WTC11 (cell line): ENCODE measurements at regions not wholly inside any gene's neighbourhood (a gene's known extent, or its start where the extent isn't known, plus 50 kb on each side); places are given as distances from the start of the nearest gene placed in this dataset.

Experiments
- ATAC-seq: fragments of 200-7000 bp; cut with Tn5 transposase; 2 replicates; pipeline ENCODE4 v1.10.0; 2021; ENCODE audit warnings: mild to moderate bottlenecking, moderate library complexity
- CTCF ChIA-PET: fragments of 300-600 bp; sonication (Branson Sonifier 250); formaldehyde crosslinking; loops from one replicate; lab custom pipeline; 2021; ENCODE audit warnings: antibody characterized with exemption; lab: Charles Lee
- POLR2A ChIA-PET: fragments of 350-600 bp; sonication (Branson Sonifier 250); formaldehyde crosslinking; loops from one replicate; lab custom pipeline; 2021; ENCODE audit warnings: antibody characterized with exemption; lab: Charles Lee
- DNase-seq: peaks from one replicate; pipeline ENCODE4 v3.0.0; 2021; ENCODE audit warnings: low spot score
- H3K27ac Mint-ChIP-seq: 2 replicates; pipeline ENCODE4 v1.8.0; 2021; ENCODE audit warnings: mixed read lengths
- H3K27me3 Mint-ChIP-seq: 2 replicates; pipeline ENCODE4 v1.8.0; 2021; ENCODE audit warnings: low read depth, mild to moderate bottlenecking, moderate library complexity, mixed read lengths
- H3K36me3 Mint-ChIP-seq: 2 replicates; pipeline ENCODE4 v1.8.0; 2021; ENCODE audit warnings: mixed read lengths
- H3K4me1 Mint-ChIP-seq: 2 replicates; pipeline ENCODE4 v1.8.0; 2022; ENCODE audit warnings: mixed read lengths
- H3K4me3 Mint-ChIP-seq: 2 replicates; pipeline ENCODE4 v1.8.0; 2021; ENCODE audit warnings: mild to moderate bottlenecking, moderate library complexity, mixed read lengths
- H3K9me3 Mint-ChIP-seq: 2 replicates; pipeline ENCODE4 v1.8.0; 2021; ENCODE audit warnings: mixed read lengths
- CREM ChIP-seq: sonication (generic); formaldehyde crosslinking; IDR thresholded peaks from 2 replicates; pipeline ENCODE4 v1.8.1; 2022; ENCODE audit warnings: mild to moderate bottlenecking, missing genetic modification reagents, moderate library complexity
- E2F1 ChIP-seq: sonication (generic); formaldehyde crosslinking; IDR thresholded peaks from 2 replicates; pipeline ENCODE4 v1.8.0; 2022; ENCODE audit warnings: mild to moderate bottlenecking, missing genetic modification reagents
- FOXJ3 ChIP-seq: sonication (generic); formaldehyde crosslinking; IDR thresholded peaks from 2 replicates; pipeline ENCODE4 v1.9.0; 2021; ENCODE audit warnings: missing genetic modification reagents, mild to moderate bottlenecking, borderline replicate concordance
- GRHL2 ChIP-seq: fragments of 250-450 bp; sonication (Bioruptor Pico); IDR thresholded peaks from 2 replicates; pipeline ENCODE4 v1.8.0; 2022; ENCODE audit warnings: mild to moderate bottlenecking, moderate library complexity; ENCODE audit not compliant: insufficient replicate concordance, severe bottlenecking
- JUN ChIP-seq: sonication (generic); formaldehyde crosslinking; IDR thresholded peaks from 2 replicates; pipeline ENCODE4 v1.8.0; 2023; ENCODE audit warnings: mild to moderate bottlenecking, missing genetic modification reagents
- MAX ChIP-seq: sonication (generic); formaldehyde crosslinking; IDR thresholded peaks from 2 replicates; pipeline ENCODE4 v1.8.0; 2022; ENCODE audit warnings: mild to moderate bottlenecking, missing genetic modification reagents
- NR3C1 ChIP-seq: sonication (generic); formaldehyde crosslinking; conservative IDR thresholded peaks from 2 replicates; pipeline ENCODE4 v1.8.1; 2023; ENCODE audit warnings: low read depth, mild to moderate bottlenecking, missing genetic modification reagents
- OVOL2 ChIP-seq: fragments of 250-450 bp; sonication (Bioruptor Pico); IDR thresholded peaks from 2 replicates; pipeline ENCODE4 v1.9.0; 2021; ENCODE audit warnings: mild to moderate bottlenecking, borderline replicate concordance
- PRDM15 ChIP-seq: sonication (generic); formaldehyde crosslinking; IDR thresholded peaks from 2 replicates; pipeline ENCODE4 v1.8.0; 2022; ENCODE audit warnings: missing genetic modification reagents
- RELA ChIP-seq: sonication (generic); formaldehyde crosslinking; IDR thresholded peaks from 2 replicates; pipeline ENCODE4 v1.8.1; 2022; ENCODE audit warnings: missing genetic modification reagents, mild to moderate bottlenecking, borderline replicate concordance
- SMAD3 ChIP-seq: sonication (generic); formaldehyde crosslinking; IDR thresholded peaks from 2 replicates; pipeline ENCODE4 v1.8.0; 2022; ENCODE audit warnings: missing genetic modification reagents, mild to moderate bottlenecking, borderline replicate concordance
- TEAD4 ChIP-seq: sonication (generic); formaldehyde crosslinking; IDR thresholded peaks from 2 replicates; pipeline ENCODE4 v1.8.0; 2022; ENCODE audit warnings: mild to moderate bottlenecking, missing genetic modification reagents
- ZNF232 ChIP-seq: sonication (generic); formaldehyde crosslinking; IDR thresholded peaks from 2 replicates; pipeline ENCODE4 v1.8.0; 2022; ENCODE audit warnings: mild to moderate bottlenecking, missing genetic modification reagents
- ZNF532 ChIP-seq: fragments of 250-450 bp; sonication (Bioruptor Pico); IDR thresholded peaks from 2 replicates; pipeline ENCODE4 v1.9.0; 2021; ENCODE audit warnings: mild to moderate bottlenecking, borderline replicate concordance
- TF ChIP-seq, protein P1 (sequence below): sonication (generic); formaldehyde crosslinking; conservative IDR thresholded peaks from 2 replicates; pipeline ENCODE4 v1.8.1; 2023; ENCODE audit warnings: mild to moderate bottlenecking, low read depth, missing genetic modification reagents, moderate library complexity
- TF ChIP-seq, protein P2 (sequence below): sonication (generic); formaldehyde crosslinking; IDR thresholded peaks from 2 replicates; pipeline ENCODE4 v1.8.0; 2022; ENCODE audit warnings: mild to moderate bottlenecking, missing genetic modification reagents

DNA sequence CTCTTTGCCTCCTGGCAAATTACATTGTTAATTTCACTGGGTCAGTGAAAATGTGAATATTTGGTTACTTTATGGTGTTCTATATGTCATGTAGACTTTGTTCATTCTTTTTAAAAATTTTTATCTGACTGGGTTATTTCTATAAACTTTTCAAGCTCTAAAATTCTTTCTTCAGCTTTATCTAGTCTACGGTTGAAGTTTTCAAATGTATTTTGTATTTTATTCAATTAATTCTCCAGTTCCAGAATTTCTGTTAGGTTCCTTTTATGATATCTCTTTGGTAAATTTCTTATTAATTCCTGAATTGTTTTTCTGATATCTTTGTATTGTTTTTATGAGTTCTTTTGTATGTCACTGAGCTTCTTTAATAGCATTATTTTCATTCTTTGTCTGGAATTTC is 228.1 kb downstream of the LPIN1 start:
- Mint-ChIP-seq H3K9me3 (peaks cover 39% of the 10 kb centered on the region), H3K36me3 (peaks cover 9% of the 10 kb centered on the region), H3K4me1 (peaks cover 18% of the 10 kb centered on the region), H3K27ac (no peak overlapping the region), H3K4me3 (no peak overlapping the region), H3K27me3 (no peaks in the 10 kb centered on the region)
- DNase-seq: no peak
- ChIA-PET POLR2A (no interaction called here), CTCF (no interaction called here)
- no peak for ATAC-seq
- TF ChIP-seq ZNF232: no peak
- TF ChIP-seq, protein P1, sequence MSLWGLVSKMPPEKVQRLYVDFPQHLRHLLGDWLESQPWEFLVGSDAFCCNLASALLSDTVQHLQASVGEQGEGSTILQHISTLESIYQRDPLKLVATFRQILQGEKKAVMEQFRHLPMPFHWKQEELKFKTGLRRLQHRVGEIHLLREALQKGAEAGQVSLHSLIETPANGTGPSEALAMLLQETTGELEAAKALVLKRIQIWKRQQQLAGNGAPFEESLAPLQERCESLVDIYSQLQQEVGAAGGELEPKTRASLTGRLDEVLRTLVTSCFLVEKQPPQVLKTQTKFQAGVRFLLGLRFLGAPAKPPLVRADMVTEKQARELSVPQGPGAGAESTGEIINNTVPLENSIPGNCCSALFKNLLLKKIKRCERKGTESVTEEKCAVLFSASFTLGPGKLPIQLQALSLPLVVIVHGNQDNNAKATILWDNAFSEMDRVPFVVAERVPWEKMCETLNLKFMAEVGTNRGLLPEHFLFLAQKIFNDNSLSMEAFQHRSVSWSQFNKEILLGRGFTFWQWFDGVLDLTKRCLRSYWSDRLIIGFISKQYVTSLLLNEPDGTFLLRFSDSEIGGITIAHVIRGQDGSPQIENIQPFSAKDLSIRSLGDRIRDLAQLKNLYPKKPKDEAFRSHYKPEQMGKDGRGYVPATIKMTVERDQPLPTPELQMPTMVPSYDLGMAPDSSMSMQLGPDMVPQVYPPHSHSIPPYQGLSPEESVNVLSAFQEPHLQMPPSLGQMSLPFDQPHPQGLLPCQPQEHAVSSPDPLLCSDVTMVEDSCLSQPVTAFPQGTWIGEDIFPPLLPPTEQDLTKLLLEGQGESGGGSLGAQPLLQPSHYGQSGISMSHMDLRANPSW (CRISPR knock-in tag): no peak
- no peak for TF ChIP-seq JUN (CRISPR knock-in tag)
- no peak for TF ChIP-seq MAX (CRISPR knock-in tag)
- TF ChIP-seq OVOL2 (CRISPR knock-in tag): no peak
- no peak for TF ChIP-seq NR3C1 (CRISPR knock-in tag)
- TF ChIP-seq ZNF532 (CRISPR knock-in tag): no peak
- TF ChIP-seq GRHL2 (CRISPR knock-in tag): no peak
- no peak for TF ChIP-seq FOXJ3
- TF ChIP-seq, protein P2, sequence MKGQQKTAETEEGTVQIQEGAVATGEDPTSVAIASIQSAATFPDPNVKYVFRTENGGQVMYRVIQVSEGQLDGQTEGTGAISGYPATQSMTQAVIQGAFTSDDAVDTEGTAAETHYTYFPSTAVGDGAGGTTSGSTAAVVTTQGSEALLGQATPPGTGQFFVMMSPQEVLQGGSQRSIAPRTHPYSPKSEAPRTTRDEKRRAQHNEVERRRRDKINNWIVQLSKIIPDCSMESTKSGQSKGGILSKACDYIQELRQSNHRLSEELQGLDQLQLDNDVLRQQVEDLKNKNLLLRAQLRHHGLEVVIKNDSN (CRISPR knock-in tag): no peak
- no peak for TF ChIP-seq SMAD3 (CRISPR knock-in tag)

DNA sequence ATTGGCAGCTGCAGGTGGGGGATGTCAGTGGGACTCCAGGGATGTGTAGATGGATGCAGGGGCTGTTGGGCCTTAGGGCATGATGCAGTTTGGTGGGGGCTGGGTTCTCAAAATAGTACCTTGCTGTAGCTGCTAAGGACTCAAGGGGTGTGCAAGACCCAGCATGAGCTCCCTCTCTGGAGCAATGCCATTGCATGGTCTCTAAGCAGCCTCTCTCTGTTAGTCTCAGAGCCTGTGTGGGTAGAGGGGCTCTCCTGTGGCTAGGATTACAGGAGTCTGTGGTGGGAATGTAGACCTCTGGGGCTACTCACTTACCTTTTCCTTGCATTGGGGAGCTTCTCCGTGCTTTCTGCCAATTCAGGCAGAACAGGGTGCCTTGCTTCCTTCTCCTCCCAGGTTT is 228.9 kb downstream of the LPIN1 start:
- no peak overlapping the region for H3K27ac Mint-ChIP-seq
- DNase-seq: no peak
- peaks cover 39% of the 10 kb centered on the region for H3K9me3 Mint-ChIP-seq
- CTCF ChIA-PET: interaction anchor here (0.8 kb wide), 1 partner anchor 9 kb away, joined by 3 read pairs; no protein-coding TSS in a partner anchor
- peak; percentile 53 for ATAC-seq
- peaks cover 21% of the 10 kb centered on the region for H3K4me1 Mint-ChIP-seq
- H3K36me3 Mint-ChIP-seq: peaks cover 9% of the 10 kb centered on the region
- H3K4me3 Mint-ChIP-seq: no peak overlapping the region
- no peaks in the 10 kb centered on the region for H3K27me3 Mint-ChIP-seq
- POLR2A ChIA-PET: no interaction called here
- TF ChIP-seq E2F1 (no peak), RELA (CRISPR knock-in tag) (no peak), CREM (CRISPR knock-in tag) (no peak), MAX (CRISPR knock-in tag) (no peak), PRDM15 (CRISPR knock-in tag) (peak; percentile 62; the same call in 1 of the 2 replicates), TEAD4 (CRISPR knock-in tag) (no peak), ZNF232 (no peak)
